ENCODE measurements at regions not wholly inside any gene's neighbourhood (a gene's known extent, or its start where the extent isn't known, plus 50 kb on each side); places are given as distances from the start of the nearest gene placed in this dataset.

- no peak for TF ChIP-seq FOXM1 (IDR thresholded peaks at IDR 0.05; ENCODE audit: low read depth)
- TF ChIP-seq NRF1 (IDR thresholded peaks at IDR 0.05; ENCODE audit: low read depth, low read length), result no peak
- no peak for TF ChIP-seq POLR2AphosphoS5 (IDR thresholded peaks at IDR 0.05; ENCODE audit: low read depth, low read length)
- TF ChIP-seq SIN3A (IDR thresholded peaks at IDR 0.05; ENCODE audit: borderline replicate concordance, low read depth, low read length), result no peak
- no peak for TF ChIP-seq JUND (IDR thresholded peaks at IDR 0.05)
- TF ChIP-seq CTCF (IDR thresholded peaks at IDR 0.05), result no peak
- TF ChIP-seq MXI1 (IDR thresholded peaks at IDR 0.05; ENCODE audit: low read depth, low read length), result no peak
- TF ChIP-seq RAD21 (IDR thresholded peaks at IDR 0.05; ENCODE audit: low read length), result no peak
- no peak for TF ChIP-seq EZH2phosphoT487 (IDR thresholded peaks at IDR 0.05; ENCODE audit: borderline replicate concordance, low read depth)
- no peak for TF ChIP-seq TAF1 (IDR thresholded peaks at IDR 0.05; ENCODE audit: borderline replicate concordance, low read depth, low read length)
- no peak for TF ChIP-seq CHD2 (IDR thresholded peaks at IDR 0.05; ENCODE audit: low read length, partially characterized antibody)
- no peak for TF ChIP-seq REST (IDR thresholded peaks at IDR 0.05; ENCODE audit: low read depth, low read length)
- no peak for TF ChIP-seq TCF12 (IDR thresholded peaks at IDR 0.05)
- no peak for TF ChIP-seq GABPA (IDR thresholded peaks at IDR 0.05; ENCODE audit: low read depth)
Observed at GRCh38 chr2:208847651-208848050, 441.1 kb downstream of the PTH2R start.

Data from SK-N-SH (cell line).